MM.1S (cell line): ENCODE measurements at regions not wholly inside any gene's neighbourhood (a gene's known extent, or its start where the extent isn't known, plus 50 kb on each side); places are given as distances from the start of the nearest gene placed in this dataset.

Experiments
- EZH2 ChIP-seq: fragments of 300-600 bp; sonication (generic); optimal IDR thresholded peaks from 2 replicates; pipeline ENCODE3; 2017; ENCODE audit warnings: low read depth, mild to moderate bottlenecking, antibody characterized with exemption, low read length, mixed read lengths
- TF ChIP-seq, protein P1 (sequence below): fragments of 300-600 bp; sonication (generic); IDR thresholded peaks from 2 replicates; pipeline ENCODE4 v1.5.1; 2016; ENCODE audit warnings: antibody characterized with exemption, low read length, mixed read lengths

DNA sequence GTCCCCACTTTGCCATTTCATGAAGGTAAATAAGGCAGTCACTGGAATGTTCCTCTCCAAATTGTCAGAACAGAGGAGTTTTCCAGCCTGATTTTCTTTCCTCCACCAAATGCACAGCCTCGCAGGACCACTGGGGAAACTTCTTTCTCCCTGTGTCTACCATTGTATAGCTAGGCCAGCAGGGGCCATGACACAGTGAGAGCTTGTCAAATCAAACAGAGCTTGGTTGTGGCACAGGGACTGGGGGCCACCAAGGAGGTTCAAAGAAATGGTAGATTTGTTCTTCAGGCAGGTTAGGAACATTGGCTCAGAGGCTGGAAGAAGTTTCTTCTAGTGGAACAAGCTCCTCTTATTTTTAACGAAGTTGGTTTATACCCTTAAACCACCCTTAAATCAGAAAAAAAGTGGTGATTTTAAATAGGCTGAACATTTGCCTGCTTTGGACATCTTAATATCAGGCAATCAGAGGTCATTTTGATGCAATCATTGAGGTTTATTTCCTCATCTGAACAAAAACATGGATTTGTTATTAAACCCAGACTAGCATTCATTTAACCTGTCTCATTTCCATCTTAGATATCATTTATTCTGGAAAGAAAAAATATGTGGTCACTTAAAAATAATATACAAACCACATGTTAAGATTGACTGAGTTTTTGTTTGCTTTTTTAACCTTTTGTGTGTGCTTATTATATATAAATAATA, 105.6 kb downstream of the GTPBP8 start:
- TF ChIP-seq EZH2 = no peak
- TF ChIP-seq, protein P1, sequence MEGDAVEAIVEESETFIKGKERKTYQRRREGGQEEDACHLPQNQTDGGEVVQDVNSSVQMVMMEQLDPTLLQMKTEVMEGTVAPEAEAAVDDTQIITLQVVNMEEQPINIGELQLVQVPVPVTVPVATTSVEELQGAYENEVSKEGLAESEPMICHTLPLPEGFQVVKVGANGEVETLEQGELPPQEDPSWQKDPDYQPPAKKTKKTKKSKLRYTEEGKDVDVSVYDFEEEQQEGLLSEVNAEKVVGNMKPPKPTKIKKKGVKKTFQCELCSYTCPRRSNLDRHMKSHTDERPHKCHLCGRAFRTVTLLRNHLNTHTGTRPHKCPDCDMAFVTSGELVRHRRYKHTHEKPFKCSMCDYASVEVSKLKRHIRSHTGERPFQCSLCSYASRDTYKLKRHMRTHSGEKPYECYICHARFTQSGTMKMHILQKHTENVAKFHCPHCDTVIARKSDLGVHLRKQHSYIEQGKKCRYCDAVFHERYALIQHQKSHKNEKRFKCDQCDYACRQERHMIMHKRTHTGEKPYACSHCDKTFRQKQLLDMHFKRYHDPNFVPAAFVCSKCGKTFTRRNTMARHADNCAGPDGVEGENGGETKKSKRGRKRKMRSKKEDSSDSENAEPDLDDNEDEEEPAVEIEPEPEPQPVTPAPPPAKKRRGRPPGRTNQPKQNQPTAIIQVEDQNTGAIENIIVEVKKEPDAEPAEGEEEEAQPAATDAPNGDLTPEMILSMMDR = no peak
